ENCODE measurements at regions not wholly inside any gene's neighbourhood (a gene's known extent, or its start where the extent isn't known, plus 50 kb on each side); places are given as distances from the start of the nearest gene placed in this dataset.

GRCh38 chr10:129365767-129366402, 101.2 kb upstream of the MGMT start:
- no peak for DNase-seq

GRCh38 chr10:129366450-129366849, 100.6 kb upstream of the MGMT start:
- DNase-seq: no peak

- no peak for DNase-seq
Measured at GRCh38 chr10:129369566-129369965, 97.5 kb upstream of the MGMT start.

GRCh38 chr10:129371541-129371940, 95.5 kb upstream of the MGMT start:
- no peak for DNase-seq

- DNase-seq: no peak
Measured at GRCh38 chr10:129372172-129372571, 94.9 kb upstream of the MGMT start.

GRCh38 chr10:129373231-129373630, 93.8 kb upstream of the MGMT start:
- DNase-seq: no peak

DNA sequence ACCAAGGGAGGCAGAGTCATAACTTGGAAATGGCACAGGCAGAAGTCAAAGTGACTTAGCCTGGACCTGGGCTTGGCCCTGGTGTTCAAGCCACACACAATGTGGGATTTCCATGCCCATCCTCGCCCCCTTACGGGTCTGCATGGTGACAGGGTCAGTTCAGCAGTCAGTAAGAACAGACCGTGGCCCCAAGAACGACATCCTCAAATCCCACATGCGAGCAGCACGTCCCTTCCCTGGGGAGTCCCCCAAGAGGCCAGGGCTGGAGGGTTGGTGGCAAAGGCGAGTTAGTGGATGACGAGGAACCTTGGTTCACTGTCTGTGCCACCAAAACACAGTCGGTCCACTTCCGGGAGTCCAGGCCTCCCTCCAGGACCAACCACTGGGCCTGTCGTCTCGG, 93.3 kb upstream of the MGMT start:
- no peak for DNase-seq

DNA sequence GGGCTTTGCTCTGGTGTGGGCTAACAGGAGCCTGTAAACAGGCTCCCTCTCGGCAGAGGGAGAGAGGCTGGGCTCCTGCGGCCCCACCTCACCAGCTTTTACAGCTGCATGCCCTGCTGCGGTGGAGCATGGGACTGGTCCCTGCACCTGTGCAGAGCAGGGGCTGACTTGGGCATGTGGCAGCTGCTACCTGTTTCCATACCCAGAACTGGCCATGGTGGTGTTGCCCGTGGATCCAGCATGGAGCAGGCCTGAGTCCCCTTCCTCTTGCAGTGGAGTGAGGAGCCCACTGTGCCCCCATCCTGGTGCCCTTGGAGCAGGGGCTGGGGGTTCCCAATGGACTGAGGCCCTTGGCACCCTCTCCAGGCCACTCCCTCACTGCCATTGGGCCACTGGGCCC, 91.9 kb upstream of the MGMT start:
- DNase-seq: no peak

GRCh38 chr10:129375912-129376311, 91.1 kb upstream of the MGMT start:
- DNase-seq: no peak

DNA sequence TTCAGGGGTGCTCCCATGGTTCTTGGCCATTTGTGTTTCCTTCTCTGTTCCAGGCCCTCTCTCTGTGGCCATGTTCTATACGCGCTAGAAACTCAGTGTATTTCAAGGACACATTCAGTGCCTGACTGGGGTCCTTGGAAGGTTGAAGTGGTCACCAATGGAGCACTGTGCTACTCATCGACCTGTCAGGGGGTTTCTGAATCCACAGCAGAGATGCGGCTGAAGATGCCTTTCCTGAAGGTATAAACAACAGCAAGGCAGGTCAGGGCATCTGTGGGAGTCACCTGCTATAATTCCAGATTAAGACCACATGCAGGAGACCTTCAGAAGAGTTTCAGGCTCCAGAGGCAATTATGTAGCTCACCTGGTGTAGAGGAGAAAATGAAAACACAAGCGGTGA, 86.8 kb upstream of the MGMT start:
- no peak for DNase-seq

GRCh38 chr10:129381741-129382140, 85.3 kb upstream of the MGMT start:
- no peak for DNase-seq

DNA sequence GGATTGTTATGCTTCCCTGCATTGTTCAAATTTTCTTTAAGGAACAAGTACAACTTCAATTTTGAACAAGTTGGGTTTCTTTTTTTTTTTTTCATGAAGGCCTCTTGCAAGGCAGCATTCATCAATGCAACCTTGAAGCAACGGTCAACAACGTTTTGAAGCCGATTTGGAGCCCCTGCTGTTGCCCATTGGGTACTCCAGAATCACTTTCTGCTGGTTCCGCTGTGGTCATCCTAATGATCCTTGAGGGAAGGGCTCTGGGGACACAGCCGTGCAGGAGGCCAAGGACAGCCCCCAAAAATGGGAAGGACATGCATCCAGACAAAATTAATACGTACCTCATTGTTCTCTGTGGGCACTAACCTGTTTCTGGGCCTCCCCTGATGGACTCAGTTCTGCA, 84.6 kb upstream of the MGMT start:
- DNase-seq: no peak

DNA sequence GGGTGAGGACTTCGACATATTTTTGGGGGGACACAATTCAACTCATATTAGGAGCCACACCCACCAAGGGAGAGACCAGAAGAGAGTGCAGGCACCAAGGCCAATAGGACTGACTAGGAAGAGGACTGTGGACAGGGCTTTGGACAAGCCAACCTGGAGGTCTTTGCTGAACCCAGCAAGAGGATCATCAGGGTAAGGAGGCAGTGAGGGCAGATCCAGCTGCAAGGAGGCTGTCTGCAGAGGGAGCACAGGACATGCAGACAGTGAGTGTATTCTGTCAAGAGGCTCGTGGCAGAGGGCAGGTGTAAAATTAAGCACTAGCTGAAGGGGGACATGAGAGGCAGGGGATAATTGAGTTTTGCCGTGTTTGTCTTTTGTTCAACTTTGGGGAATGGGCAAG, 83.4 kb upstream of the MGMT start:
- DNase-seq: no peak

DNA sequence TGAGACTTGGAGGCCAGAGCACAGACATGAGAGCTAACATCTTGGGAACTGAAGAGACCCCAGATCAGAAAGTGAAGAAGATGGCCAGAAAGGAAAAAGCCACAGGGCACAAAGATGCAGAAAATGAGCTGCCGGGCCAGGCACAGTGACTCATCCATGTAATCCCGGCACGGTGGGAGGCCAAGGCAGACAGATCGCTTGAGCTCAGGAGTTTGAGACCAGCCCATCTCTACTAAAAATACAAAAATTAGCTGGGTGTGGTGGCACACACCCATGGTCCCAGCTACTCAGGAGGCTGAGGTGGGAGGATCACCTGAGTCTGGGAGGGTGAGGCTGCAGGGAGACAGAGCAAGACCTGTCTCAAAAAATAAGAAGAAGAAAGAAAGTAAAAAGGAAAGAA, 81.4 kb upstream of the MGMT start:
- no peak for DNase-seq

DNA sequence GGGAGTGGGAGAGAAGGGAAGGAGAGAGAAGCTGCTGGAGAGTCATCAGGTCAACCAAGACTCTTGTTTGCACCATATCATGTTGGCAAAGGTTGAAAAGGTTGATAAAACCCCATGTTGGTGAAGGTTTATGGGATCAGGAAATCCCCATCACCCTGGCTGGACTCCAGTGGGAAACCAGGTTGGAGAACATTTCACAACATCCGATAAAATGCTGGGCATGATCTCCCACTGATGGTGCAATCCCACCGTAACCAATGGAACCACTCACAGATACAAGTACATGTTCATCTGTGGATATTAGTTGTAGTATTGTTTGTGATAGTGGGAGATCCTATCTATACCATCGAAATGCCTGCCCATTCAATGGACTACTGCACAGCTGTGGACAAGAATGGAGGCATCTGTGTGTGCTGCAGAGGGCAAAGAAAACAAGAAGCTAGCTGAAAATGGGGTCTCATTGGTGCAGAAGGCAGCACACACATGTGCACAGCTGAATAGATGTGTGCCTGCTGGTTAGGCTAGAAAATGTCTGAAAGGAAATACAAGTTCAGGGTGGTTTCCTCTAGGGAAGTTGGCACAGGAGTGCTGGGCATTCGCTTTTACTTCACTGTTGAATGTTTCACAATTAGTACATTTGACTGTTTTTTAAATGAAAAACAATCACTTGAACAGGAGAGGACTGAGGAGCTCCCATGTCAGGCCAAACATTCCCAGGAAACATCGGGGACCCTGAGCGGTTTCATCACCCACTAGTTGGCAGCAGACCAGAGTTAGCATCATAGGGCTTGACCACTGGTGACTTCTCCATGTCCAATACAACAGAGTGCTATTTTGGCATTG, 80.4 kb upstream of the MGMT start:
- no peak for DNase-seq

- no peak for DNase-seq
Measured at GRCh38 chr10:129387258-129387525, 79.8 kb upstream of the MGMT start.

DNA sequence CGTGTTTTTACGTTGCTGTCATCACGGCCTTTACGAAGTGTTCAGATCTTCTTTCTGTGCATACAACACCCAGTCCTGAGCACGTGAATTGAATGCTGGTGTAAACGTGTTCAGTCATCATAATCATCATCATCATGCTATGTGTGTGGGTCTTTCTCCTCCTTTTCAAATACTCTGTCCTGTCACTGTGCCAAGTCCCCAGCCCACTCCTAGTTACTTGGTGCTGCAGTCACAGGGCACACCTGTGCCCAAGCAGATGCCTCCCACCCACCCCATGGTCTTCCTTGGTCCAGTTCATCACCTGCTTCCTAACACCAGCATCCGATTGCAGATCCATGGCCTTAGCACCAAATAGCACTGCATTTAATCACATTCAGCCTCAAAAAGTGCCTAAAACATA, 78.6 kb upstream of the MGMT start:
- DNase-seq: no peak

DNA sequence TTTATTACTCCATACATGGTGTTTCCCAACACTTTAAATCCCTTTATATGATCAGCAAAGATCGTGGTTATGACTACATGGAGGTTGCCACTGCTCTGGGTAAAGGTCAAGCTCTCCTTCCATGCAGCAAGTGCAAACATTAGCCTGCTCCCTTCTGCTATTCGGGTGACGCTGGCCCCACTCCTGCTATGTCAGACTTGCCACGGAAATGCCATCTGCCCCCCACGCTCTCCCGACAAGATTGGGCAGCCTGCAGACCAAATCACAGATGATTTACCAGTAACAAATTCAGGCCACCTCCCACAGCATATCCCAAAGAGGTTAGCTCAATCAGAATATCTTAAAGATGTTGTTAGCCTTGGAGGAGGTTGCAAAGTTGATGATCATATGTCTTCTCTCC, 77.8 kb upstream of the MGMT start:
- no peak for DNase-seq

GRCh38 chr10:129390147-129390546, 76.9 kb upstream of the MGMT start:
- no peak for DNase-seq

GRCh38 chr10:129390726-129391125, 76.3 kb upstream of the MGMT start:
- DNase-seq: no peak

GRCh38 chr10:129391464-129391863, 75.6 kb upstream of the MGMT start:
- DNase-seq: no peak

DNA sequence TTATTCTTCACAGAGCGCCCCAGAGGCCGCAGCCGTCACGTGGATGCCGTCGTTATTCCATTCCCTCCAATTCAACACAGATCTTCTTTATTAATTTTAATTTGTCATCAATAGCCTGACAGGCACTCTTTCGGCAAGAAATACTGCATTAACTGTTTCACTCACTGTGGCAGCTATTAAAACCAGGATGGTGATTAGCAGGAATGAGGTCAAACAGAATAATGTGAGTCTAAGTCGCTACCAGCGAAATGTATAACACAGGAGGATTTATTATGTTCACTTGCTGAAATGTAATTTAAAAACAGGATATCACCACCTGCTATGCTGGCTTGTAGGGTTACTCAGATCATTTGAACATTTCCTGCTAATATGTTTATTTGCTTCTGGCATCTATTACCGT, 74.2 kb upstream of the MGMT start:
- DNase-seq: no peak

GRCh38 chr10:129393812-129394211, 73.2 kb upstream of the MGMT start:
- DNase-seq: no peak

DNA sequence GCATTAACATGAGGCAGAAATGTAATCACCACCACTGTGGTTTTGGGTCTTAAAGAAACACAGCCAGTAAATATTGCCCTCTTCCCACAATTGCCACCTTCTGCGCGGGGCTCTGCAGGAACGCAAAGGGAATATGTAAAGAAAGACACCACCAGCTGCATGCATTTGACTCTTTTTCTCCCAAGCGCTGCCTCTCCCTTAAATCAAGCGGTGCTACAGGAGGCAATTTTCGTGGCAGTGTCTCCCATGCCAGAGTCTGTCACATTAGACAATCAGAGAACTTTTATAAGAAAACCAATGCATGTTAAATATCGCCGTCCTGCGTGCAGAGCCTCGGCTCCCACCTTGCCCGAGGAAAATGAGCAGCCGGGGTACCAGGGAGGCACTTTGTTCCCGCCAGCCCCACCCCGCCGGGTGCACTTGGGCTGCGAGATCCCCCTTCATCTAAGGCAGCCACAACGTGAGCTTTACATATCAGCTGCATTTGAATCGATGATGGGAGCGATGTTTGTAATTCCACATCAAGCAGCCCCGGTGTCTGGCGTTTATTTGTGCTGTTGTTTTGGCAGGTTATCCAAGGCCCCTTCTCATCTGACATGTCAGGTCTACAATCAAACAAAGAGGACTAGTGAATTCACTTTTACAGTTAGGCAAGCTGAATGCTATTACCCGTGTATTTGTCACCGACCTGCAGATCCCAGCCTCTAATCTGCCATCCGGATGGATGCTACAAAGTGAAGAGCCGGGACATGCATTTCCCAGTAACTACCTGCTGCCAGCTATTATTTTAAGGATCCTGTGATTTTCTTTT, 72.3 kb upstream of the MGMT start:
- no peak for DNase-seq

Measured in NCI-H226 (cell line).